ENCODE measurements at regions not wholly inside any gene's neighbourhood (a gene's known extent, or its start where the extent isn't known, plus 50 kb on each side); places are given as distances from the start of the nearest gene placed in this dataset.

- POLR2A ChIA-PET: no interaction called here
- no peak overlapping the region for H3K27ac ChIP-seq (ENCODE audit: low read depth in 1 of 2, low read length in 2 of 2)
- H3K4me3 Mint-ChIP-seq: no peak overlapping the region
- no peak overlapping the region for H3K4me3 ChIP-seq (ENCODE audit: low read length)
- H3K27me3 Mint-ChIP-seq: no peaks in the 10 kb centered on the region
- no peak for DNase-seq
- no peaks in the 10 kb centered on the region for H3K9me3 Mint-ChIP-seq
- H3K4me1 ChIP-seq (ENCODE audit: insufficient read depth, low read length): no peaks in the 10 kb centered on the region
- intact Hi-C loops (cut with DNase I, micrococcal nuclease): no loop called here
- no peak for ATAC-seq (ENCODE audit: poor library complexity)
- no peak overlapping the region for H3K27ac Mint-ChIP-seq
- H3K36me3 Mint-ChIP-seq (ENCODE audit: low read depth): no peaks in the 10 kb centered on the region
- H3K27me3 ChIP-seq (ENCODE audit: control insufficient read depth in 1 of 2, insufficient read depth in 2 of 2, low read length in 2 of 2): no peaks in the 10 kb centered on the region
- H3K36me3 ChIP-seq (ENCODE audit: insufficient read depth, low read length): no peaks in the 10 kb centered on the region
- H3K9me3 ChIP-seq (ENCODE audit: control insufficient read depth in 1 of 2, insufficient read depth in 1 of 2, low read length in 2 of 2): peaks cover 0 to 4% of the 10 kb centered on the region in 2 experiments
- no peak for TF ChIP-seq CTCF (IDR thresholded peaks at IDR 0.05)
- H3K4me1 Mint-ChIP-seq (ENCODE audit: low read depth): no peaks in the 10 kb centered on the region
- CTCF ChIA-PET: no interaction called here
These were observed 849.8 kb downstream of the TMTC2 start for GRCh38 chr12:83536496-83536895.

GRCh38 chr12:83528571-83528970 is 841.9 kb downstream of the TMTC2 start:
- H3K27me3 ChIP-seq (ENCODE audit: control insufficient read depth in 1 of 2, insufficient read depth in 2 of 2, low read length in 2 of 2): no peaks in the 10 kb centered on the region
- ChIA-PET POLR2A (no interaction called here), CTCF (no interaction called here)
- ATAC-seq (ENCODE audit: poor library complexity): no peak
- no peaks in the 10 kb centered on the region for H3K4me1 Mint-ChIP-seq (ENCODE audit: low read depth)
- H3K9me3 Mint-ChIP-seq: peaks cover 4% of the 10 kb centered on the region
- H3K4me3 ChIP-seq (ENCODE audit: low read length): no peak overlapping the region
- no peak overlapping the region for H3K4me3 Mint-ChIP-seq
- TF ChIP-seq CTCF (IDR thresholded peaks at IDR 0.05): no peak
- H3K27me3 Mint-ChIP-seq: no peaks in the 10 kb centered on the region
- DNase-seq: no peak
- intact Hi-C loops (cut with DNase I, micrococcal nuclease): no loop called here
- H3K9me3 ChIP-seq (ENCODE audit: control insufficient read depth in 1 of 2, insufficient read depth in 1 of 2, low read length in 2 of 2): no peaks in the 10 kb centered on the region
- no peaks in the 10 kb centered on the region for H3K36me3 Mint-ChIP-seq (ENCODE audit: low read depth)
- no peak overlapping the region for H3K27ac ChIP-seq (ENCODE audit: low read depth in 1 of 2, low read length in 2 of 2)
- no peaks in the 10 kb centered on the region for H3K36me3 ChIP-seq (ENCODE audit: insufficient read depth, low read length)
- no peak overlapping the region for H3K27ac Mint-ChIP-seq
- no peaks in the 10 kb centered on the region for H3K4me1 ChIP-seq (ENCODE audit: insufficient read depth, low read length)

GRCh38 chr12:83527810-83528209 is 841.1 kb downstream of the TMTC2 start:
- TF ChIP-seq CTCF (IDR thresholded peaks at IDR 0.05): no peak
- H3K9me3 Mint-ChIP-seq: peaks cover 7% of the 10 kb centered on the region
- no peak for ATAC-seq (ENCODE audit: poor library complexity)
- H3K9me3 ChIP-seq (ENCODE audit: control insufficient read depth in 1 of 2, insufficient read depth in 1 of 2, low read length in 2 of 2): no peaks in the 10 kb centered on the region
- H3K4me3 ChIP-seq (ENCODE audit: low read length): no peak overlapping the region
- no peaks in the 10 kb centered on the region for H3K27me3 ChIP-seq (ENCODE audit: control insufficient read depth in 1 of 2, insufficient read depth in 2 of 2, low read length in 2 of 2)
- H3K27ac Mint-ChIP-seq: no peak overlapping the region
- no peaks in the 10 kb centered on the region for H3K27me3 Mint-ChIP-seq
- intact Hi-C loops (cut with DNase I, micrococcal nuclease): no loop called here
- H3K4me3 Mint-ChIP-seq: no peak overlapping the region
- H3K4me1 Mint-ChIP-seq (ENCODE audit: low read depth): no peaks in the 10 kb centered on the region
- no peak for DNase-seq
- CTCF ChIA-PET: no interaction called here
- no peaks in the 10 kb centered on the region for H3K4me1 ChIP-seq (ENCODE audit: insufficient read depth, low read length)
- H3K36me3 Mint-ChIP-seq (ENCODE audit: low read depth): no peaks in the 10 kb centered on the region
- H3K27ac ChIP-seq (ENCODE audit: low read depth in 1 of 2, low read length in 2 of 2): no peak overlapping the region
- no peaks in the 10 kb centered on the region for H3K36me3 ChIP-seq (ENCODE audit: insufficient read depth, low read length)
- POLR2A ChIA-PET: no interaction called here

All from CD4-positive, alpha-beta T cell (primary cell).